ENCODE measurements at regions not wholly inside any gene's neighbourhood (a gene's known extent, or its start where the extent isn't known, plus 50 kb on each side); places are given as distances from the start of the nearest gene placed in this dataset.

- TF ChIP-seq POLR2A (IDR thresholded peaks at IDR 0.05) (no peak), CTCF (IDR thresholded peaks at IDR 0.05 in 4 of 5, conservative IDR thresholded peaks at IDR 0.05 in 1 of 5) (no peak)
- DNase-seq (no peak), ATAC-seq (no peak)
- H3K27ac ChIP-seq, result no peak overlapping the region
- H3K27me3 ChIP-seq, result no peaks in the 10 kb centered on the region
- H3K9me3 ChIP-seq, result no peaks in the 10 kb centered on the region
- no peaks in the 10 kb centered on the region for H3K36me3 ChIP-seq
- intact Hi-C loops (cut with DNase I; ENCODE audit: low total_unique reads) (no loop called here), in situ Hi-C loops (cut with MboI; ENCODE audit: low sequenced_read_pairs in 4 of 4) (no loop called here)
- H3K4me1 ChIP-seq, result no peaks in the 10 kb centered on the region
- no peak overlapping the region for H3K4me3 ChIP-seq
Observed at GRCh38 chrX:42948723-42949657, 171.0 kb upstream of the PPP1R2C start.

GRCh38 chrX:42951747-42952146, 173.8 kb upstream of the PPP1R2C start:
- TF ChIP-seq POLR2A (IDR thresholded peaks at IDR 0.05) (no peak), CTCF (IDR thresholded peaks at IDR 0.05 in 4 of 5, conservative IDR thresholded peaks at IDR 0.05 in 1 of 5) (no peak)
- no peak overlapping the region for H3K27ac ChIP-seq
- H3K4me1 ChIP-seq, result no peaks in the 10 kb centered on the region
- ATAC-seq, result no peak
- no peak for DNase-seq
- H3K27me3 ChIP-seq, result no peaks in the 10 kb centered on the region
- H3K36me3 ChIP-seq, result no peaks in the 10 kb centered on the region
- H3K4me3 ChIP-seq, result no peak overlapping the region
- no peaks in the 10 kb centered on the region for H3K9me3 ChIP-seq
- intact Hi-C loops (cut with DNase I; ENCODE audit: low total_unique reads), result no loop called here
- in situ Hi-C loops (cut with MboI; ENCODE audit: low sequenced_read_pairs in 4 of 4), result no loop called here

- ATAC-seq (no peak), DNase-seq (no peak)
- no peaks in the 10 kb centered on the region for H3K9me3 ChIP-seq
- H3K27ac ChIP-seq, result no peak overlapping the region
- in situ Hi-C loops (cut with MboI; ENCODE audit: low sequenced_read_pairs in 4 of 4) (no loop called here), intact Hi-C loops (cut with DNase I; ENCODE audit: low total_unique reads) (no loop called here)
- no peaks in the 10 kb centered on the region for H3K27me3 ChIP-seq
- H3K4me1 ChIP-seq, result no peaks in the 10 kb centered on the region
- H3K36me3 ChIP-seq, result no peaks in the 10 kb centered on the region
- no peak overlapping the region for H3K4me3 ChIP-seq
- TF ChIP-seq POLR2A (IDR thresholded peaks at IDR 0.05) (no peak), CTCF (IDR thresholded peaks at IDR 0.05 in 4 of 5, conservative IDR thresholded peaks at IDR 0.05 in 1 of 5) (no peak)
Observed at GRCh38 chrX:42952621-42953020, 174.7 kb upstream of the PPP1R2C start.

GRCh38 chrX:42954880-42955279, 176.9 kb upstream of the PPP1R2C start:
- Histone ChIP-seq H3K9me3 (no peaks in the 10 kb centered on the region), H3K4me3 (no peak overlapping the region), H3K27ac (no peak overlapping the region), H3K36me3 (no peaks in the 10 kb centered on the region), H3K4me1 (no peaks in the 10 kb centered on the region), H3K27me3 (no peaks in the 10 kb centered on the region)
- DNase-seq, result no peak
- in situ Hi-C loops (cut with MboI; ENCODE audit: low sequenced_read_pairs in 4 of 4) (no loop called here), intact Hi-C loops (cut with DNase I; ENCODE audit: low total_unique reads) (no loop called here)
- TF ChIP-seq CTCF (IDR thresholded peaks at IDR 0.05 in 4 of 5, conservative IDR thresholded peaks at IDR 0.05 in 1 of 5), result no peak
- ATAC-seq, result no peak
